Mammary epithelial cell (primary cell): ENCODE measurements at regions not wholly inside any gene's neighbourhood (a gene's known extent, or its start where the extent isn't known, plus 50 kb on each side); places are given as distances from the start of the nearest gene placed in this dataset.

Experiments used
- EZH2 ChIP-seq: IDR thresholded peaks from 2 replicates; pipeline ENCODE4 v1.6.1; 2012; ENCODE audit warnings: low read length, inconsistent platforms, borderline replicate concordance
- TF ChIP-seq, protein P1 (sequence below), 2 donors: IDR thresholded peaks in 1 of 2; conservative IDR thresholded peaks in 1 of 2; 2 replicates each; pipeline ENCODE4 v1.5.1; 2011 to 2012; ENCODE audit warnings: inconsistent platforms in 2 of 2, low read length in 2 of 2, mild to moderate bottlenecking in 2 of 2, control low read depth in 1 of 2, low read depth in 1 of 2; ENCODE audit not compliant: insufficient read depth in 1 of 2; ENCODE audit errors: extremely low read depth in 1 of 2

DNA sequence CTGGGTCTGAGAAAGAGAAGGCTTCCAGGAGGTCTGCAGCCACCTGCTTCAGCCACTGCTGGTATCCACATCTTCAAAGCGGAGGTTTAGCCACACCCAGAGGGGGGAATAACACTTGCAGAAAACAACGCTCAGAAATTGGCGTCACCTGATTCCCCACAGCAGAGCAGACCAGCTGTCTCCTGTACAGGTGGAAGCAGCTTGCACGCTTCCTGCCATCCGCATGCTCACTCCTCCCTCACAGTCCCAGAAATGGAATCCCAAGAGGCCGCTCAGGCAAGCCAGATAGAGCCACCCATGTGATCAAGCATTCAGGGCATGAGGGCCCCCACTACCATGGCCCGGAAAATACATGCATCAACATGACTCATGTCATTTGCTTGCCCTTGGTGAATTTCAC is 112.2 kb upstream of the DIO3 start:
- TF ChIP-seq, protein P1, sequence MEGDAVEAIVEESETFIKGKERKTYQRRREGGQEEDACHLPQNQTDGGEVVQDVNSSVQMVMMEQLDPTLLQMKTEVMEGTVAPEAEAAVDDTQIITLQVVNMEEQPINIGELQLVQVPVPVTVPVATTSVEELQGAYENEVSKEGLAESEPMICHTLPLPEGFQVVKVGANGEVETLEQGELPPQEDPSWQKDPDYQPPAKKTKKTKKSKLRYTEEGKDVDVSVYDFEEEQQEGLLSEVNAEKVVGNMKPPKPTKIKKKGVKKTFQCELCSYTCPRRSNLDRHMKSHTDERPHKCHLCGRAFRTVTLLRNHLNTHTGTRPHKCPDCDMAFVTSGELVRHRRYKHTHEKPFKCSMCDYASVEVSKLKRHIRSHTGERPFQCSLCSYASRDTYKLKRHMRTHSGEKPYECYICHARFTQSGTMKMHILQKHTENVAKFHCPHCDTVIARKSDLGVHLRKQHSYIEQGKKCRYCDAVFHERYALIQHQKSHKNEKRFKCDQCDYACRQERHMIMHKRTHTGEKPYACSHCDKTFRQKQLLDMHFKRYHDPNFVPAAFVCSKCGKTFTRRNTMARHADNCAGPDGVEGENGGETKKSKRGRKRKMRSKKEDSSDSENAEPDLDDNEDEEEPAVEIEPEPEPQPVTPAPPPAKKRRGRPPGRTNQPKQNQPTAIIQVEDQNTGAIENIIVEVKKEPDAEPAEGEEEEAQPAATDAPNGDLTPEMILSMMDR (conservative IDR thresholded peaks at IDR 0.05 in 1 of 2, IDR thresholded peaks at IDR 0.05 in 1 of 2; ENCODE audit: extremely low read depth in 1 of 2, insufficient read depth in 1 of 2, low read depth in 1 of 2, low read length in 2 of 2) = no peak
- no peak for TF ChIP-seq EZH2
